ENCODE measurements at regions not wholly inside any gene's neighbourhood (a gene's known extent, or its start where the extent isn't known, plus 50 kb on each side); places are given as distances from the start of the nearest gene placed in this dataset.

DNA sequence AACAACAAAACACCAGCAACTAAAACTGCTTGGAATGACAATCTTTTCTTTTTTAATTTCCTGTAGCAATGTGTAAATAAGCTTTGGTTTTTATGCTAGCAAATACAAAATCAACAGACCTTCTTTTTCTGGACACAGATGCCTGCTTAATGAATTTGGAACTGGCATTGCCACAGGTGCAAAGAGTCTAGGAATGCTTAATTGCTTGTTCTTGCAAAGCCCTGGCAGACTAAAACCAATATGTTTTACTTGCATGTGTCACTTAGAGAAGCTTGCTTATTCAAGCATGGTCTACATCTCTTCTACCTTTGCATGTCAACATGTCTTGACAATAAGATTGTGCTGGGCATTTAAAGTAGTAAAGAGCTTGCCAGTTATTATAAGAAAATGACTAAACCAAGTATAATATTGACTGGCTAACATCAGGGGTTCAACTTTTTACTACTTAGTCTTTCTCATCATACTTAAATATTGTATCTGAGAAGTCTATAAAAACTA, 656.7 kb upstream of the NDST4 start:
- no peaks in the 10 kb centered on the region for H3K27me3 ChIP-seq (replicated peaks)
- no peaks in the 10 kb centered on the region for H3K36me3 ChIP-seq (replicated peaks)
- DNase-seq: no peak
- H3K27ac ChIP-seq: no peak overlapping the region
- TF ChIP-seq, protein P1, sequence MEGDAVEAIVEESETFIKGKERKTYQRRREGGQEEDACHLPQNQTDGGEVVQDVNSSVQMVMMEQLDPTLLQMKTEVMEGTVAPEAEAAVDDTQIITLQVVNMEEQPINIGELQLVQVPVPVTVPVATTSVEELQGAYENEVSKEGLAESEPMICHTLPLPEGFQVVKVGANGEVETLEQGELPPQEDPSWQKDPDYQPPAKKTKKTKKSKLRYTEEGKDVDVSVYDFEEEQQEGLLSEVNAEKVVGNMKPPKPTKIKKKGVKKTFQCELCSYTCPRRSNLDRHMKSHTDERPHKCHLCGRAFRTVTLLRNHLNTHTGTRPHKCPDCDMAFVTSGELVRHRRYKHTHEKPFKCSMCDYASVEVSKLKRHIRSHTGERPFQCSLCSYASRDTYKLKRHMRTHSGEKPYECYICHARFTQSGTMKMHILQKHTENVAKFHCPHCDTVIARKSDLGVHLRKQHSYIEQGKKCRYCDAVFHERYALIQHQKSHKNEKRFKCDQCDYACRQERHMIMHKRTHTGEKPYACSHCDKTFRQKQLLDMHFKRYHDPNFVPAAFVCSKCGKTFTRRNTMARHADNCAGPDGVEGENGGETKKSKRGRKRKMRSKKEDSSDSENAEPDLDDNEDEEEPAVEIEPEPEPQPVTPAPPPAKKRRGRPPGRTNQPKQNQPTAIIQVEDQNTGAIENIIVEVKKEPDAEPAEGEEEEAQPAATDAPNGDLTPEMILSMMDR (IDR thresholded peaks at IDR 0.05; ENCODE audit: low read depth, low read length, missing control alignments): no peak
- H3K4me3 ChIP-seq (ENCODE audit: low read depth, low read length): no peak overlapping the region
- in situ Hi-C loops (cut with HindIII; ENCODE audit: low pct_ligation_motif_present, low sequenced_read_pairs): no loop called here

DNA sequence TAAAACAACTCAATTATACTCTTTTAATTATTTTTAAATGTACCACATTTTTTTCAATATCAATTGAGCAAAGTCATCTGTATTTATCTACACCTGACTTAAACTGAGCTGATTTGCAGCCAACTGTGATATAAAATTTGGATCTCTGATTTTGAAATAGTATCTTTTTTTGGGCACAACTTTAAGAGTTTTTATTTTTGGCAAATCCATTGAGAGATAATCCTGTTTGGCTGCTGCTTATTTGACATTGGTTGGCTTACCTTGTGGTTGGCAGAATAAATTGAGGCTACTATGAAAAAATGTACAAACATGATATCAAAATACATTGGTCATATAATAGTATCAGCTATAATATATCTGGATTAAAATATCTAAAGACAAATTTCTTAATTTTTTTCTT, 656.0 kb upstream of the NDST4 start:
- no peak for DNase-seq
- H3K36me3 ChIP-seq (replicated peaks): no peaks in the 10 kb centered on the region
- no peak overlapping the region for H3K27ac ChIP-seq
- in situ Hi-C loops (cut with HindIII; ENCODE audit: low pct_ligation_motif_present, low sequenced_read_pairs): no loop called here
- TF ChIP-seq, protein P1 (IDR thresholded peaks at IDR 0.05; ENCODE audit: low read depth, low read length, missing control alignments): no peak
- H3K4me3 ChIP-seq (ENCODE audit: low read depth, low read length): no peak overlapping the region
- no peaks in the 10 kb centered on the region for H3K27me3 ChIP-seq (replicated peaks)

DNA sequence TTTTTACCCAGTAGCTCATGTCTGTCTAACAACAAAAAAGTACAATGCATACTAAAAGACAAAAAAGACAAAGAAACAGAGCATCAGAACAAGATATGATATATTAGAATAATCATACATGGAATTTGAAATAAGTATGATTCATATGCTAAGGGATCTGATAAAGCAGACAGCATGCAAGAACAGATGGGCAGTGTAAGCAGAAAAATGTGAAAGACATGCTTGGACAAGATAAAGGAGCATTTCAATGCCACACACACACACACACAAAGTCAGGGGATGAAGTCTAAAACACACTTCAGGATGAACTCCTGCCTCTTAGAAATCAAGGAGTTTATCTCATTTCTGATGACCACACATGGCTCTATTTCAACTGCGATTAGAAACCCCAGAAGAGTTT, 649.6 kb upstream of the NDST4 start:
- Histone ChIP-seq H3K27me3 (replicated peaks) (no peaks in the 10 kb centered on the region), H3K27ac (no peak overlapping the region), H3K36me3 (replicated peaks) (no peaks in the 10 kb centered on the region), H3K4me3 (ENCODE audit: low read depth, low read length) (no peak overlapping the region)
- in situ Hi-C loops (cut with HindIII; ENCODE audit: low pct_ligation_motif_present, low sequenced_read_pairs): no loop called here
- TF ChIP-seq, protein P1 (IDR thresholded peaks at IDR 0.05; ENCODE audit: low read depth, low read length, missing control alignments): no peak
- DNase-seq: no peak

DNA sequence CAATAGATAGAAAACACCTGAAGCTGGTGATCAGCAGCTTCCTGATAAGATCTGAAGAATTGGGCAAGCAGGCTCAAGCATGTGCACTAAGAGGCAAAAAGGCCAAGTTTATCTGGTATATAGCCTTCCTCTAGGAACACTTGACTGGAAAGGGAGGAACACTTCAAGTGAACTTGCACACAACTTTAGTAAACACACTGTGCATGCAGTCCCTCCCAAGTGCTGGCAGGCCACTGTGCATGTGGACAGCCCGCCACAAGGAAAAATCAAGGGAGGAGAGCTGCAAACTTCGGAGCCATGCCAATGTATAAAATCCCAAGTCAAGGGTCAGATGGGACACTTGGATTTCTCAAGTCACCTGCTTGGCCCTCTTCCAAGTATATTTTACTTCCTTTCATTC, 645.8 kb upstream of the NDST4 start:
- TF ChIP-seq, protein P1 (IDR thresholded peaks at IDR 0.05; ENCODE audit: low read depth, low read length, missing control alignments): no peak
- no peaks in the 10 kb centered on the region for H3K36me3 ChIP-seq (replicated peaks)

DNA sequence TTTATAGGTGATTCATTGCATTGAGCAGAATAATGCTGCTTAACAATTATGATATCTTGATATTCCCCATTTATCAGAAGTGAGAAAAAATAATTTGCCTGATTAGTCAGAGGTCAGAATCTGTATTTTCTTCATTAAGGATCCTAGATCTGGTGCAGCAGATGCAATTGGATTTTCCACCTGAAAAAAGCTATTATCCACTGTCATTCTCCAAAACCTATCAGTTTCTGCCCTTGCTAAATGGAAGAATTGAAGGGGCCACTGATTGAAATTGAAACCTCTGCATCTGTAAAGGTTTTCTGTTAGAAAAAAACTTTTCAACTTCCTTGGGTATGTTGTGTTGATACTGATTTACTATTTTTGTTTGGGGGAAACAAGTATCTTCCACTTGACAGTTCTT, 636.0 kb upstream of the NDST4 start:
- TF ChIP-seq, protein P1 (IDR thresholded peaks at IDR 0.05; ENCODE audit: low read depth, low read length, missing control alignments): no peak
- Histone ChIP-seq H3K27ac (no peak overlapping the region), H3K36me3 (replicated peaks) (no peaks in the 10 kb centered on the region), H3K4me3 (ENCODE audit: low read depth, low read length) (no peak overlapping the region), H3K27me3 (replicated peaks) (no peaks in the 10 kb centered on the region)
- in situ Hi-C loops (cut with HindIII; ENCODE audit: low pct_ligation_motif_present, low sequenced_read_pairs): no loop called here
- no peak for DNase-seq

More for the DNA sequence above, 645.8 kb upstream of the NDST4 start:
- no peak for DNase-seq
- H3K27ac ChIP-seq: no peak overlapping the region
- no peaks in the 10 kb centered on the region for H3K27me3 ChIP-seq (replicated peaks)
- in situ Hi-C loops (cut with HindIII; ENCODE audit: low pct_ligation_motif_present, low sequenced_read_pairs): no loop called here
- H3K4me3 ChIP-seq (ENCODE audit: low read depth, low read length): no peak overlapping the region

DNA sequence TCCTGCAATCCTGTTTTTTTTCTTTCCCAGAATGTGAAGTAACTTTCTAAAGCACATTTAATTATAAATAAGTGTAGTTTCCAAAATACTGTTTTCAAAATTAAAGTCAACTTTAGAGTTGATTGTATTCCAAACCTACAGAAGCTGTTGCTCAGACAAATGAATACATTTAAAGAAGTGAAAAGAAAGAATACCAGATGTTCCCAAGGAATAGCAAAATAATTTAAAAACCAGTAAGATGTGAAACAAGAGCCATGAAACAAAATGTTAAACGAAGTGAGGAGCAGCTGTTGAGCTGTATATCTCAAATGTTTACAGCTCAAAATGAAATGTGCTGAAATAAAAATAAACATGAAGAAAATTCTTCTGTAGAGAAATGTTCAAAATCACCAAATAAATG, 627.4 kb upstream of the NDST4 start:
- DNase-seq: no peak
- H3K4me3 ChIP-seq (ENCODE audit: low read depth, low read length): no peak overlapping the region
- no peaks in the 10 kb centered on the region for H3K27me3 ChIP-seq (replicated peaks)
- H3K36me3 ChIP-seq (replicated peaks): no peaks in the 10 kb centered on the region
- in situ Hi-C loops (cut with HindIII; ENCODE audit: low pct_ligation_motif_present, low sequenced_read_pairs): no loop called here
- no peak overlapping the region for H3K27ac ChIP-seq
- TF ChIP-seq, protein P1 (IDR thresholded peaks at IDR 0.05; ENCODE audit: low read depth, low read length, missing control alignments): no peak

Data from brain microvascular endothelial cell (primary cell).